HepG2 (cell line): ENCODE measurements at regions not wholly inside any gene's neighbourhood (a gene's known extent, or its start where the extent isn't known, plus 50 kb on each side); places are given as distances from the start of the nearest gene placed in this dataset.

Experiments
- ATAC-seq: fragments of 200-7000 bp; cut with Tn5 transposase; 3 replicates; pipeline ENCODE4 v1.9.1; 2020; ENCODE audit warnings: mild to moderate bottlenecking, moderate library complexity
- BruUV-seq: library from RNA; stranded (reverse); fragments of 400-500 nt; replicated peaks from 2 replicates; lab custom pipeline; 2021; lab: Mats Ljungman, UMichigan
- CTCF ChIA-PET: fragments of 300-600 bp; formaldehyde crosslinking; extraction: SDS; loops from one replicate; lab custom pipeline; 2021; ENCODE audit warnings: low total read pairs, inconsistent platforms, low intra/inter-chr PET ratio; lab: Yijun Ruan, JAX
- POLR2A ChIA-PET: fragments of 350-600 bp; sonication (Branson Sonifier 250); formaldehyde crosslinking; loops from one replicate; lab custom pipeline; 2020; ENCODE audit warnings: antibody characterized with exemption, inconsistent platforms; lab: Yijun Ruan, JAX
- DNase-seq: peaks from one replicate; pipeline ENCODE4 v3.0.0-alpha.2; 2015; ENCODE audit warnings: low spot score
- FAIRE-seq: peaks from 3 replicates; lab custom pipeline; 2011; peaks lifted over from hg19 to GRCh38; lab: Jason Lieb, UNC
- H2AFZ ChIP-seq: one replicate; pipeline ENCODE4 v1.6.1; 2011; ENCODE audit warnings: low read length, inconsistent platforms
- H3K27ac ChIP-seq: fragments of 300-600 bp; 3 replicates; pipeline ENCODE4 v1.8.0; 2011; ENCODE audit warnings: mixed run types, mild to moderate bottlenecking, mixed read lengths, low read length, inconsistent platforms; ENCODE audit not compliant: insufficient read depth; ENCODE audit errors: extremely low read length
- H3K27me3 ChIP-seq, 2 experiments: fragments of 200-600 bp in 1 of 2; 2 replicates in 1 of 2; 3 replicates in 1 of 2; pipeline versions ENCODE4 v1.6.0 to v1.8.0; 2011; ENCODE audit warnings: low read length in 2 of 2, mild to moderate bottlenecking in 2 of 2, moderate library complexity in 2 of 2, inconsistent platforms in 1 of 2; ENCODE audit not compliant: insufficient read depth in 2 of 2, control insufficient read depth in 1 of 2
- H3K36me3 ChIP-seq, 2 experiments: fragments of 200-600 bp in 1 of 2; replicated peaks in 1 of 2; 2 replicates in 1 of 2; 3 replicates in 1 of 2; pipeline versions ENCODE4 v1.5.1 to v1.8.0; 2011; ENCODE audit warnings: low read length in 2 of 2, inconsistent platforms in 1 of 2; ENCODE audit not compliant: insufficient read depth in 2 of 2, control insufficient read depth in 1 of 2
- H3K4me1 ChIP-seq: 2 replicates; pipeline ENCODE4 v1.5.1; 2012; ENCODE audit warnings: low read length, inconsistent platforms; ENCODE audit not compliant: insufficient read depth
- H3K4me2 ChIP-seq: 2 replicates; pipeline ENCODE4 v1.6.0; 2011; ENCODE audit warnings: low read depth, low read length, inconsistent platforms
- H3K4me3 ChIP-seq, 3 experiments: fragments of 200-600 bp in 1 of 3; sonication (generic), shearing (Covaris generic) in 1 of 3; replicated peaks in 1 of 3; 2 replicates each; pipeline ENCODE4 v1.5.1; 2011 to 2016; ENCODE audit warnings: low read length in 3 of 3, inconsistent platforms in 2 of 3, low read depth in 2 of 3, mild to moderate bottlenecking in 2 of 3, control low read depth in 1 of 3, mixed read lengths in 1 of 3; ENCODE audit not compliant: insufficient read depth in 1 of 3
- H3K79me2 ChIP-seq: one replicate; pipeline ENCODE4 v1.6.1; 2011; ENCODE audit warnings: low read length, inconsistent platforms; ENCODE audit not compliant: insufficient read depth
- H3K9ac ChIP-seq: 2 replicates; pipeline ENCODE4 v1.6.0; 2011; ENCODE audit warnings: mild to moderate bottlenecking, low read depth, low read length, inconsistent platforms; ENCODE audit not compliant: insufficient read depth
- H3K9me3 ChIP-seq: 2 replicates; pipeline ENCODE4 v1.5.1; 2012; ENCODE audit warnings: mild to moderate bottlenecking, low read length
- H4K20me1 ChIP-seq: 2 replicates; pipeline ENCODE4 v1.6.0; 2011; ENCODE audit warnings: inconsistent platforms, mild to moderate bottlenecking, low read length, moderate library complexity; ENCODE audit not compliant: insufficient read depth
- GATAD2A ChIP-seq: IDR thresholded peaks from 2 replicates; pipeline ENCODE4 v1.6.1; 2016
- KAT2B ChIP-seq: fragments of 150-350 bp; IDR thresholded peaks from 2 replicates; pipeline ENCODE4 v1.6.1; 2014; ENCODE audit warnings: low read depth, low read length, borderline replicate concordance
- MAFG ChIP-seq: sonication (generic); formaldehyde crosslinking; IDR thresholded peaks from 2 replicates; pipeline ENCODE4 v1.5.1; 2020; ENCODE audit warnings: mild to moderate bottlenecking, missing genetic modification reagents
- RXRB ChIP-seq: IDR thresholded peaks from 2 replicates; pipeline ENCODE4 v1.6.1; 2016; ENCODE audit warnings: borderline replicate concordance, missing genetic modification reagents, missing compliant biosample characterization
- ZC3H13 ChIP-seq: sonication (generic); formaldehyde crosslinking; IDR thresholded peaks from 2 replicates; pipeline ENCODE4 v1.8.1; 2023; ENCODE audit warnings: mild to moderate bottlenecking, missing genetic modification reagents, moderate library complexity
- ZNF570 ChIP-seq: sonication (generic); formaldehyde crosslinking; IDR thresholded peaks from 2 replicates; pipeline ENCODE4 v1.4.0; 2020; ENCODE audit warnings: mild to moderate bottlenecking, missing genetic modification reagents, borderline replicate concordance
- whole genome bisulfite sequencing: methylation state at CpG from one replicate; pipeline ENCODE4 v1.1.6; 2017; ENCODE audit warnings: low lambda C conversion rate; 5-methylcytosine and 5-hydroxymethylcytosine counted together
- in situ Hi-C: cut with HindIII; loops from 2 replicates; pipeline ENCODE4 v1.10.0; 2017; ENCODE audit warnings: low pct_unique_long_range_greater_than_20kb; ENCODE audit not compliant: extremely low pct_ligation_motif_present
- intact Hi-C: fragments of 100-400 bp; cut with micrococcal nuclease; formaldehyde crosslinking; loops from one replicate; pipeline ENCODE4 v1.10.0; 2022; ENCODE audit not compliant: unreplicated experiment
- TF ChIP-seq, protein P1 (sequence below): sonication (generic); formaldehyde crosslinking; IDR thresholded peaks from 2 replicates; pipeline ENCODE4 v1.8.1; 2023; ENCODE audit warnings: missing genetic modification reagents, mild to moderate bottlenecking, borderline replicate concordance
- TF ChIP-seq, protein P2 (sequence below), 2 experiments: sonication (generic) in 1 of 2; formaldehyde crosslinking in 1 of 2; IDR thresholded peaks; 2 replicates each; pipeline versions ENCODE4 v1.5.1 to v1.6.1; 2011 to 2020; ENCODE audit warnings: borderline replicate concordance in 1 of 2, low read depth in 1 of 2, low read length in 1 of 2, mild to moderate bottlenecking in 1 of 2, missing genetic modification reagents in 1 of 2, moderate library complexity in 1 of 2
- TF ChIP-seq, protein P3 (sequence below): sonication (generic); formaldehyde crosslinking; IDR thresholded peaks from 2 replicates; pipeline ENCODE4 v1.4.0; 2020; ENCODE audit warnings: missing genetic modification reagents, borderline replicate concordance

DNA sequence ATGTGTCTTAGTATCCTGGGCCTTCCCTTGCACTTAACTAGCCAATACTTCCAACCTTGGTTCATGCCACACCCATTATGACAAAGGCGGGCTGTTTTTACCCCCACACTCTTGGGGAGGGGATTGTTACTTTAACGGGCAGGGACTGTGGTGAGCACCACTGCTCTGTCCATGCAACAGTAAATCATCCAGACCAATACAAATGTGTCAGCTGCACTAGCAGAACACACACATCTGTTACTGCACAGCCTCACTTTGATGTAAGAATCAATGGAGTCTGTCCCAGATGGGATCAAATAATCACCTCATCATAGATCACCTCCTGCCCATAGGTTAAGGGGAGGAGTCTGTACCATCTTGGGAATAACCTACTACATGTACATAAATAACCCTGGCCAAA, 58.1 kb downstream of the NPAP1 start:
- H3K9ac ChIP-seq, result no peak overlapping the region
- no peak for ATAC-seq
- TF ChIP-seq, protein P1, sequence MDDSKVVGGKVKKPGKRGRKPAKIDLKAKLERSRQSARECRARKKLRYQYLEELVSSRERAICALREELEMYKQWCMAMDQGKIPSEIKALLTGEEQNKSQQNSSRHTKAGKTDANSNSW (CRISPR knock-in tag), result no peak
- TF ChIP-seq ZNF570 (CRISPR knock-in tag), result no peak
- TF ChIP-seq, protein P2, sequence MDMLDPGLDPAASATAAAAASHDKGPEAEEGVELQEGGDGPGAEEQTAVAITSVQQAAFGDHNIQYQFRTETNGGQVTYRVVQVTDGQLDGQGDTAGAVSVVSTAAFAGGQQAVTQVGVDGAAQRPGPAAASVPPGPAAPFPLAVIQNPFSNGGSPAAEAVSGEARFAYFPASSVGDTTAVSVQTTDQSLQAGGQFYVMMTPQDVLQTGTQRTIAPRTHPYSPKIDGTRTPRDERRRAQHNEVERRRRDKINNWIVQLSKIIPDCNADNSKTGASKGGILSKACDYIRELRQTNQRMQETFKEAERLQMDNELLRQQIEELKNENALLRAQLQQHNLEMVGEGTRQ (IDR thresholded peaks at IDR 0.05; ENCODE audit: low read depth, low read length), result no peak
- TF ChIP-seq, protein P2 (CRISPR knock-in tag; IDR thresholded peaks at IDR 0.05; ENCODE audit: borderline replicate concordance), result no peak
- no peak for TF ChIP-seq GATAD2A (CRISPR knock-in tag)
- TF ChIP-seq, protein P3, sequence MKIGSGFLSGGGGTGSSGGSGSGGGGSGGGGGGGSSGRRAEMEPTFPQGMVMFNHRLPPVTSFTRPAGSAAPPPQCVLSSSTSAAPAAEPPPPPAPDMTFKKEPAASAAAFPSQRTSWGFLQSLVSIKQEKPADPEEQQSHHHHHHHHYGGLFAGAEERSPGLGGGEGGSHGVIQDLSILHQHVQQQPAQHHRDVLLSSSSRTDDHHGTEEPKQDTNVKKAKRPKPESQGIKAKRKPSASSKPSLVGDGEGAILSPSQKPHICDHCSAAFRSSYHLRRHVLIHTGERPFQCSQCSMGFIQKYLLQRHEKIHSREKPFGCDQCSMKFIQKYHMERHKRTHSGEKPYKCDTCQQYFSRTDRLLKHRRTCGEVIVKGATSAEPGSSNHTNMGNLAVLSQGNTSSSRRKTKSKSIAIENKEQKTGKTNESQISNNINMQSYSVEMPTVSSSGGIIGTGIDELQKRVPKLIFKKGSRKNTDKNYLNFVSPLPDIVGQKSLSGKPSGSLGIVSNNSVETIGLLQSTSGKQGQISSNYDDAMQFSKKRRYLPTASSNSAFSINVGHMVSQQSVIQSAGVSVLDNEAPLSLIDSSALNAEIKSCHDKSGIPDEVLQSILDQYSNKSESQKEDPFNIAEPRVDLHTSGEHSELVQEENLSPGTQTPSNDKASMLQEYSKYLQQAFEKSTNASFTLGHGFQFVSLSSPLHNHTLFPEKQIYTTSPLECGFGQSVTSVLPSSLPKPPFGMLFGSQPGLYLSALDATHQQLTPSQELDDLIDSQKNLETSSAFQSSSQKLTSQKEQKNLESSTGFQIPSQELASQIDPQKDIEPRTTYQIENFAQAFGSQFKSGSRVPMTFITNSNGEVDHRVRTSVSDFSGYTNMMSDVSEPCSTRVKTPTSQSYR (CRISPR knock-in tag), result no peak
- TF ChIP-seq MAFG (CRISPR knock-in tag), result no peak
- no peak for TF ChIP-seq KAT2B
- TF ChIP-seq ZC3H13 (CRISPR knock-in tag), result no peak
- TF ChIP-seq RXRB (CRISPR knock-in tag), result no peak
- ChIA-PET CTCF (no interaction called here), POLR2A (no interaction called here)
- no peaks in the 10 kb centered on the region for H4K20me1 ChIP-seq
- H3K4me3 ChIP-seq, result no peak overlapping the region
- no peak overlapping the region for H3K27ac ChIP-seq
- H3K4me1 ChIP-seq, result no peaks in the 10 kb centered on the region
- 18% methylated on average over 2 of the region's 2 CpGs for WGBS
- H2AFZ ChIP-seq, result no peak overlapping the region
- no peak for FAIRE-seq
- no peaks in the 10 kb centered on the region for H3K27me3 ChIP-seq
- no peaks in the 10 kb centered on the region for H3K36me3 ChIP-seq
- intact Hi-C loops (no loop called here), in situ Hi-C loops (loop anchor here (25.0 kb wide), 1 partner anchor 104 kb away; no protein-coding TSS in a partner anchor)
- DNase-seq, result no peak
- no TSS peak for BruUV-seq
- H3K9me3 ChIP-seq, result peaks cover 84% of the 10 kb centered on the region
- H3K79me2 ChIP-seq, result no peaks in the 10 kb centered on the region
- no peak overlapping the region for H3K4me2 ChIP-seq
